ENCODE measurements at regions not wholly inside any gene's neighbourhood (a gene's known extent, or its start where the extent isn't known, plus 50 kb on each side); places are given as distances from the start of the nearest gene placed in this dataset.

- DNase-seq (ENCODE audit: low read depth), result no peak
These were observed 1536.8 kb downstream of the KCNT2 start for GRCh38 chr1:195071461-195071860.

- DNase-seq (ENCODE audit: low read depth), result no peak
These were observed 1542.8 kb downstream of the KCNT2 start for GRCh38 chr1:195065437-195065836.

- DNase-seq (ENCODE audit: low read depth), result no peak
These were observed 1543.9 kb downstream of the KCNT2 start for GRCh38 chr1:195064358-195064757.

- no peak for DNase-seq (ENCODE audit: low read depth)
These were observed 1554.0 kb downstream of the KCNT2 start for GRCh38 chr1:195054217-195054687.

GRCh38 chr1:195053478-195053877, 1554.8 kb downstream of the KCNT2 start:
- DNase-seq (ENCODE audit: low read depth), result no peak

GRCh38 chr1:195047772-195048171, 1560.5 kb downstream of the KCNT2 start:
- no peak for DNase-seq (ENCODE audit: low read depth)

GRCh38 chr1:195045072-195045471, 1563.2 kb downstream of the KCNT2 start:
- DNase-seq (ENCODE audit: low read depth), result no peak

- DNase-seq (ENCODE audit: low read depth), result no peak
These were observed 1577.4 kb downstream of the KCNT2 start for GRCh38 chr1:195030793-195031192.

- DNase-seq (ENCODE audit: low read depth), result no peak
These were observed 1581.4 kb downstream of the KCNT2 start for GRCh38 chr1:195026792-195027191.

- DNase-seq (ENCODE audit: low read depth), result no peak
These were observed 1588.9 kb downstream of the KCNT2 start for GRCh38 chr1:195019385-195019784.

- no peak for DNase-seq (ENCODE audit: low read depth)
These were observed 1595.2 kb downstream of the KCNT2 start for GRCh38 chr1:195012995-195013394.

- DNase-seq (ENCODE audit: low read depth), result no peak
These were observed 1602.9 kb downstream of the KCNT2 start for GRCh38 chr1:195005338-195005737.

- DNase-seq (ENCODE audit: low read depth), result no peak
These were observed 1617.8 kb downstream of the KCNT2 start for GRCh38 chr1:194990483-194990882.

- DNase-seq (ENCODE audit: low read depth), result no peak
These were observed 1632.3 kb downstream of the KCNT2 start for GRCh38 chr1:194975913-194976312.

- no peak for DNase-seq (ENCODE audit: low read depth)
These were observed 1639.3 kb downstream of the KCNT2 start for GRCh38 chr1:194968916-194969315.

GRCh38 chr1:194959795-194960194, 1648.4 kb downstream of the KCNT2 start:
- no peak for DNase-seq (ENCODE audit: low read depth)

GRCh38 chr1:194952171-194952570, 1656.1 kb downstream of the KCNT2 start:
- no peak for DNase-seq (ENCODE audit: low read depth)

- DNase-seq (ENCODE audit: low read depth), result no peak
These were observed 1657.7 kb downstream of the KCNT2 start for GRCh38 chr1:194950584-194950983.

- no peak for DNase-seq (ENCODE audit: low read depth)
These were observed 1667.8 kb downstream of the KCNT2 start for GRCh38 chr1:194940336-194941030.

- DNase-seq (ENCODE audit: low read depth), result no peak
These were observed 1672.4 kb downstream of the KCNT2 start for GRCh38 chr1:194935864-194936263.

GRCh38 chr1:194931166-194931565, 1677.1 kb downstream of the KCNT2 start:
- DNase-seq (ENCODE audit: low read depth), result no peak

- no peak for DNase-seq (ENCODE audit: low read depth)
These were observed 1678.1 kb downstream of the KCNT2 start for GRCh38 chr1:194930132-194930531.

GRCh38 chr1:194929357-194929756, 1678.9 kb downstream of the KCNT2 start:
- DNase-seq (ENCODE audit: low read depth), result no peak

GRCh38 chr1:194919146-194919545, 1689.1 kb downstream of the KCNT2 start:
- no peak for DNase-seq (ENCODE audit: low read depth)
